NCI-H128 (cell line): ENCODE measurements at regions not wholly inside any gene's neighbourhood (a gene's known extent, or its start where the extent isn't known, plus 50 kb on each side); places are given as distances from the start of the nearest gene placed in this dataset.

ENCODE experiments used
- DNase-seq: peaks from one replicate; lab custom pipeline; 2025; ENCODE audit not compliant: unreplicated experiment; lab: John Stamatoyannopoulos, UW

GRCh38 chr12:46908936-46909635, 83.3 kb upstream of the SLC38A4 start:
- no peak for DNase-seq

GRCh38 chr12:46910830-46911229, 85.0 kb upstream of the SLC38A4 start:
- no peak for DNase-seq

- no peak for DNase-seq
These were observed 88.5 kb upstream of the SLC38A4 start for GRCh38 chr12:46914336-46914735.

GRCh38 chr12:46915082-46915481, 89.3 kb upstream of the SLC38A4 start:
- DNase-seq: no peak

- no peak for DNase-seq
These were observed 90.0 kb upstream of the SLC38A4 start for GRCh38 chr12:46915836-46916235.

- DNase-seq: no peak
These were observed 91.1 kb upstream of the SLC38A4 start for GRCh38 chr12:46916796-46917419.

- DNase-seq: no peak
These were observed 92.0 kb upstream of the SLC38A4 start for GRCh38 chr12:46917821-46918220.

GRCh38 chr12:46918631-46919030, 92.8 kb upstream of the SLC38A4 start:
- DNase-seq: no peak

- no peak for DNase-seq
These were observed 94.0 kb upstream of the SLC38A4 start for GRCh38 chr12:46919666-46920400.

- no peak for DNase-seq
These were observed 94.7 kb upstream of the SLC38A4 start for GRCh38 chr12:46920499-46920898.

- DNase-seq: no peak
These were observed 95.4 kb upstream of the SLC38A4 start for GRCh38 chr12:46921048-46921763.

GRCh38 chr12:46921764-46922133, 96.0 kb upstream of the SLC38A4 start:
- DNase-seq: no peak

- DNase-seq: no peak
These were observed 100.7 kb upstream of the SLC38A4 start for GRCh38 chr12:46926526-46926925.

- DNase-seq: no peak
These were observed 104.3 kb upstream of the SLC38A4 start for GRCh38 chr12:46930101-46930500.

GRCh38 chr12:46933947-46934346, 108.2 kb upstream of the SLC38A4 start:
- DNase-seq: no peak

GRCh38 chr12:46934374-46935111, 108.7 kb upstream of the SLC38A4 start:
- DNase-seq: no peak

- no peak for DNase-seq
These were observed 109.6 kb upstream of the SLC38A4 start for GRCh38 chr12:46935271-46935847.

GRCh38 chr12:46936042-46936441, 110.2 kb upstream of the SLC38A4 start:
- no peak for DNase-seq

GRCh38 chr12:46938071-46938678, 112.4 kb upstream of the SLC38A4 start:
- DNase-seq: no peak

- DNase-seq: no peak
These were observed 116.2 kb upstream of the SLC38A4 start for GRCh38 chr12:46941981-46942380.
